Cardiac muscle cell (in vitro differentiated cells and primary cell): ENCODE measurements at regions not wholly inside any gene's neighbourhood (a gene's known extent, or its start where the extent isn't known, plus 50 kb on each side); places are given as distances from the start of the nearest gene placed in this dataset.

ENCODE experiments used
- DNase-seq, 2 donors: peaks; one replicate each; pipeline versions ENCODE4 v3.0.0 to v3.0.0-alpha.2; 2010 to 2017; ENCODE audit warnings: low read depth in 1 of 2, low spot score in 1 of 2
- H3K27ac ChIP-seq: fragments of 200-600 bp; sonication (generic); 2 replicates; pipeline ENCODE4 v1.5.1; 2016
- H3K27me3 ChIP-seq: fragments of 200-600 bp; sonication (generic); 2 replicates; pipeline ENCODE4 v1.6.0; 2016; ENCODE audit warnings: control low read depth
- H3K36me3 ChIP-seq: fragments of 200-600 bp; sonication (generic); 2 replicates; pipeline ENCODE4 v1.5.1; 2016; ENCODE audit warnings: control low read depth
- H3K4me1 ChIP-seq: fragments of 200-600 bp; sonication (generic); 2 replicates; pipeline ENCODE4 v1.8.1; 2017; ENCODE audit warnings: low read depth, mild to moderate bottlenecking, mixed run types
- H3K4me3 ChIP-seq: fragments of 200-600 bp; sonication (generic); 2 replicates; pipeline ENCODE4 v1.5.1; 2016; ENCODE audit warnings: mild to moderate bottlenecking
- H3K9me3 ChIP-seq: fragments of 200-600 bp; sonication (generic); 2 replicates; pipeline ENCODE4 v1.5.1; 2017; ENCODE audit warnings: low read depth, mild to moderate bottlenecking, control low read depth
- CTCF ChIP-seq: IDR thresholded peaks from 2 replicates; pipeline ENCODE4 v1.5.1; 2012; ENCODE audit warnings: low read depth, mild to moderate bottlenecking, low read length

- H3K4me3 ChIP-seq, result no peak overlapping the region
- H3K9me3 ChIP-seq, result no peaks in the 10 kb centered on the region
- no peaks in the 10 kb centered on the region for H3K36me3 ChIP-seq
- H3K27ac ChIP-seq, result no peak overlapping the region
- no peak for TF ChIP-seq CTCF
- no peaks in the 10 kb centered on the region for H3K4me1 ChIP-seq
- H3K27me3 ChIP-seq, result no peaks in the 10 kb centered on the region
- no peak for DNase-seq
Measured at GRCh38 chr15:69861331-69862171, 236.2 kb downstream of the TLE3 start.

GRCh38 chr15:69862540-69862939, 235.2 kb downstream of the TLE3 start:
- no peaks in the 10 kb centered on the region for H3K36me3 ChIP-seq
- DNase-seq, result peak in 1 of 2 donors; percentile 40
- H3K27ac ChIP-seq, result no peak overlapping the region
- no peak for TF ChIP-seq CTCF
- no peaks in the 10 kb centered on the region for H3K9me3 ChIP-seq
- H3K4me1 ChIP-seq, result no peaks in the 10 kb centered on the region
- H3K4me3 ChIP-seq, result no peak overlapping the region
- no peaks in the 10 kb centered on the region for H3K27me3 ChIP-seq

- H3K4me1 ChIP-seq, result no peaks in the 10 kb centered on the region
- no peaks in the 10 kb centered on the region for H3K9me3 ChIP-seq
- H3K36me3 ChIP-seq, result no peaks in the 10 kb centered on the region
- no peak overlapping the region for H3K4me3 ChIP-seq
- no peak for TF ChIP-seq CTCF
- no peak for DNase-seq
- no peaks in the 10 kb centered on the region for H3K27me3 ChIP-seq
- no peak overlapping the region for H3K27ac ChIP-seq
Measured at GRCh38 chr15:69863446-69863845, 234.3 kb downstream of the TLE3 start.

GRCh38 chr15:69865369-69865768, 232.3 kb downstream of the TLE3 start:
- TF ChIP-seq CTCF, result no peak

GRCh38 chr15:69868756-69869155, 229.0 kb downstream of the TLE3 start:
- no peak for DNase-seq
- H3K9me3 ChIP-seq, result no peaks in the 10 kb centered on the region
- H3K4me1 ChIP-seq, result no peaks in the 10 kb centered on the region
- no peak overlapping the region for H3K27ac ChIP-seq
- no peak overlapping the region for H3K4me3 ChIP-seq
- H3K27me3 ChIP-seq, result no peaks in the 10 kb centered on the region
- no peak for TF ChIP-seq CTCF
- no peaks in the 10 kb centered on the region for H3K36me3 ChIP-seq

More at GRCh38 chr15:69865369-69865768, 232.3 kb downstream of the TLE3 start:
- Histone ChIP-seq H3K27ac (no peak overlapping the region), H3K4me1 (no peaks in the 10 kb centered on the region), H3K27me3 (no peaks in the 10 kb centered on the region), H3K4me3 (no peak overlapping the region), H3K9me3 (no peaks in the 10 kb centered on the region), H3K36me3 (no peaks in the 10 kb centered on the region)
- no peak for DNase-seq
